ENCODE measurements at regions not wholly inside any gene's neighbourhood (a gene's known extent, or its start where the extent isn't known, plus 50 kb on each side); places are given as distances from the start of the nearest gene placed in this dataset.

GRCh38 chr3:24033818-24034217 lies 88.7 kb downstream of the NR1D2 start:
- Histone ChIP-seq H3K4me3 (no peak overlapping the region), H3K4me1 (no peaks in the 10 kb centered on the region), H3K27me3 (ENCODE audit: low read depth) (no peaks in the 10 kb centered on the region), H3K36me3 (no peaks in the 10 kb centered on the region), H3K27ac (no peak overlapping the region), H3K9me3 (no peaks in the 10 kb centered on the region)
- DNase-seq (no peak), ATAC-seq (no peak)
- TF ChIP-seq CTCF (IDR thresholded peaks at IDR 0.05): no peak
- intact Hi-C loops (cut with DNase I): no loop called here

GRCh38 chr3:24034464-24034863 lies 89.4 kb downstream of the NR1D2 start:
- no peaks in the 10 kb centered on the region for H3K36me3 ChIP-seq
- no peaks in the 10 kb centered on the region for H3K4me1 ChIP-seq
- no peak overlapping the region for H3K4me3 ChIP-seq
- no peak for TF ChIP-seq CTCF (IDR thresholded peaks at IDR 0.05)
- H3K9me3 ChIP-seq: no peaks in the 10 kb centered on the region
- no peak for ATAC-seq
- H3K27me3 ChIP-seq (ENCODE audit: low read depth): no peaks in the 10 kb centered on the region
- intact Hi-C loops (cut with DNase I): no loop called here
- DNase-seq: no peak
- H3K27ac ChIP-seq: no peak overlapping the region

- ATAC-seq (no peak), DNase-seq (no peak)
- Histone ChIP-seq H3K4me3 (no peak overlapping the region), H3K27me3 (ENCODE audit: low read depth) (no peaks in the 10 kb centered on the region), H3K36me3 (no peaks in the 10 kb centered on the region), H3K9me3 (no peaks in the 10 kb centered on the region), H3K27ac (no peak overlapping the region), H3K4me1 (peaks cover 8% of the 10 kb centered on the region)
- no peak for TF ChIP-seq CTCF (IDR thresholded peaks at IDR 0.05)
- intact Hi-C loops (cut with DNase I): no loop called here
Measured at GRCh38 chr3:24037971-24038370, 92.9 kb downstream of the NR1D2 start.

GRCh38 chr3:24040311-24040710 lies 95.2 kb downstream of the NR1D2 start:
- no peaks in the 10 kb centered on the region for H3K36me3 ChIP-seq
- intact Hi-C loops (cut with DNase I): no loop called here
- H3K4me3 ChIP-seq: no peak overlapping the region
- ATAC-seq (no peak), DNase-seq (no peak)
- TF ChIP-seq CTCF (IDR thresholded peaks at IDR 0.05): no peak
- no peaks in the 10 kb centered on the region for H3K27me3 ChIP-seq (ENCODE audit: low read depth)
- H3K27ac ChIP-seq: no peak overlapping the region
- H3K9me3 ChIP-seq: no peaks in the 10 kb centered on the region
- H3K4me1 ChIP-seq: peaks cover 8% of the 10 kb centered on the region

- intact Hi-C loops (cut with DNase I): no loop called here
- Histone ChIP-seq H3K4me1 (peaks cover 11% of the 10 kb centered on the region), H3K4me3 (peak overlapping the region; percentile 10), H3K9me3 (no peaks in the 10 kb centered on the region), H3K27ac (peak overlapping the region; percentile 65), H3K36me3 (no peaks in the 10 kb centered on the region), H3K27me3 (ENCODE audit: low read depth) (no peaks in the 10 kb centered on the region)
- TF ChIP-seq CTCF (IDR thresholded peaks at IDR 0.05): no peak
- ATAC-seq: peak; percentile 70 to 85
- DNase-seq: no peak
Measured at GRCh38 chr3:24042174-24043059, 97.3 kb downstream of the NR1D2 start.
